SH-SY5Y (cell line): ENCODE measurements at regions not wholly inside any gene's neighbourhood (a gene's known extent, or its start where the extent isn't known, plus 50 kb on each side); places are given as distances from the start of the nearest gene placed in this dataset.

Experiments
- GATA2 ChIP-seq: IDR thresholded peaks from 2 replicates; pipeline ENCODE4 v1.6.1; 2011; ENCODE audit warnings: mild to moderate bottlenecking, low read depth, low read length
- GATA3 ChIP-seq: IDR thresholded peaks from 2 replicates; pipeline ENCODE4 v1.6.1; 2011; ENCODE audit warnings: low read depth, mild to moderate bottlenecking, low read length, moderate library complexity

DNA sequence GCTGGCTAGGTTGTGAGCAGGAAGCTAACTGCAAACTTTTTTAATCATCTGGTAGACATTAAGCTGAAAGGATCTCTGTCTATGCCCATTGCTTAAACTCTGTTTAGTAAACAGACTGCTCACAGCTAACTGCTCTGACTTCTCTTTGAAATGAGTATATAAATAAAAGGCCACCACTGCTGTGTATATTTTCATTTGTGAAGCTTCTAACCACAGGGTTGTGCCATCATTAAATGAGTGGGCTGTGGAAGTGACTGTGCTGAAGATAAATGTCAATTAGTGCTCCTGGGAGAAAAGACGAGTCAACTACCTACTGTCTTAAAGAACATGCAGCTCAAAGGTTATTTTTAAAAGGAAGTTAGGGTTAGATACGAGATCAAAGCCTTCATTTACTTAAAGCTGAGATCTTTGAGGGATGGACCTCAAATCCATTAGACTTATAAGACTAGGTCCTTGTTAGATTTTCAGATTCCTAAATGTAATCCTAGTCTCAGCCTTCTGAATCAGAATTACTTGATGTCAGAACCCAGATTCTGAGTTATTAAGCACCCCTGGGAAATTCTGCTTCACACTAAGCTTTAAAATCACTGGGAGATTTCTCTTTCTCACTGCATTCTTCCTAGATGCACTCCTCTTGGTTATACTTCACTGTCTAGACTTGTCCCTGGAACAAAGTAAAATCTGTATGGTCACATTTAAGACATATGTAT, 213.1 kb upstream of the FLRT2 start:
- TF ChIP-seq GATA2 (no peak), GATA3 (no peak)

DNA sequence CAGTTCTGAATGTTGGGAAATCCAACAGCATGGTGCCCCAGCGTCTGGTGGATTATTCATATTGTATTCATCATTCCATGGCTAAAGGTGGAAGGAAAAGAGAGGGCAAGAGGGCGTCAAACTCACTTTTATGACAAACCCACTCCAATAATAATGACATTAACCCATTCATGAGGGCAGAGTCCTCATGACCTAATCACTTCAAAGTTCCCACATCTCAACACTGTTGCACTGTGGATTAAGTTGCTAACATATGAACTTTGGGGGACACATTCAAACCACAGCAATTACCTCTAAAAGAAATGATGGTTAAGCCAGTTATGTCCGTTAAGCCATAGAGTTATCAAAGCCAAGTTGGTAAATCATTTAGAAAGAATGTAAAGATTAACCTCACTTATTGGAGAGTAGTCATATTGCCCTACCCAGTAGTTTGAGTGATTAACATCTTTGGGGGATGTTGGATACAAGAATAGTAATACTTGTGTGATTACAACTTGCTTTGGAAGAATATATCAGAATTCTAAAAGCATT, 212.4 kb upstream of the FLRT2 start:
- TF ChIP-seq GATA3 (no peak), GATA2 (no peak)

DNA sequence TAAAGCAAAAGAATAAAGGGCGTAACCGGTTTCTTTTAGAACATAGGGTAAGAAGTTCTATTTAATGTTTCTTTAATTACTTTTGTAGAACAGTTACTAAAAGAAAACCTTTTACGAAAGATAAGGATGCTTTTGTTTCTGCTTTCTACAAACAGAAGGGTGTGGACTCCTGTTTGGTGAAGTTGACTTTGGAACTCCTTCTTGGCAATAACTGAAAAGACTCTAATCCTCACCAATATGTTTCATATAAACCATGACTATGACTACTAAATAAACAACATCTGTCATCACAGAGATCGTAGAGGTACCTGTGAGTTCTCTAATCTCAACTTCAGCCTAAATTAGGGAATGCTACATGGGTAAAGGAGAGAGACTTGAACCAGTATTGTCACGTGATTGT, 210.8 kb upstream of the FLRT2 start:
- TF ChIP-seq GATA2: no peak
- no peak for TF ChIP-seq GATA3

- no peak for TF ChIP-seq GATA3
- no peak for TF ChIP-seq GATA2
These were observed 209.8 kb upstream of the FLRT2 start for GRCh38 chr14:85319998-85320630.

DNA sequence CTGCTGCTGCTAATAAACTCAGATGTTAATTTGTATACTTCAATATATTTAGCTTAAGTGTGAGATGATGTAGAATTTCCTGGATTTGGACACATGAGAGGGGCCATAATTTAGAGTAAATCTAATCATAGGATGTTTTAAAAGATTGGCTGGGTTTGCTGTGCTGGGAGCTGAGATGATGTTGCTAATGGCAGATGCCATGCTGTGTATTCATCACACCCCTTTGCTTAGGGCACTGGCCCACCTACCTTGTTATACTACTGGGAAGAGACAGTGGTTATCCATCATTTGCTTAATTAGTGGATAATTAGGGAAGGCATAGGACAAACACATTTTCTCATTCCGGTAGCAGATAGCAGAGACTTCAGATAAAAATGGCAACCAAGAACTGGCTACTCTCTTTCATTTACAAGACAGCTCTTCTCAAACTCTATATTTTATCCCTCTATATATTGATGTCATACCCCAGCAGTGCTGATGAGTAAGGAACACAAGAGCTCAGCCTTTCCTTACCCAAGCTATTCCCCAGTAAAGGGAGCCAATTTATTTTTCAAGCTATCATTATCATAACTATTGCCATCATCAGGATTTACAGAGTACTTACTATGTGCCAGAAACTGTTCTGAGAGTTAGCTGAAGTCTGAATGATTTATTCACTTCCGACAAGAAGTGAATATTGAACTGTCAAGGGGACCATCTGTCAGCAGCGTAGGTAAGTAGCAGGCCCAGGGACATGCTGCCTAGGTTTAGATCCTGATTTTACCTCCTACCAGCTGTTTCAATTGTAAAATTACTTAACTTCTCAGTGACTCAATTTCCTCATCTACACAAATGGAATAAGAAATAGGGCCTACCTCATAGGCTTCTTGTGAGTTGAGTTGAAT, 204.6 kb upstream of the FLRT2 start:
- no peak for TF ChIP-seq GATA3
- no peak for TF ChIP-seq GATA2

GRCh38 chr14:85332401-85332800, 197.5 kb upstream of the FLRT2 start:
- no peak for TF ChIP-seq GATA2
- TF ChIP-seq GATA3: no peak

DNA sequence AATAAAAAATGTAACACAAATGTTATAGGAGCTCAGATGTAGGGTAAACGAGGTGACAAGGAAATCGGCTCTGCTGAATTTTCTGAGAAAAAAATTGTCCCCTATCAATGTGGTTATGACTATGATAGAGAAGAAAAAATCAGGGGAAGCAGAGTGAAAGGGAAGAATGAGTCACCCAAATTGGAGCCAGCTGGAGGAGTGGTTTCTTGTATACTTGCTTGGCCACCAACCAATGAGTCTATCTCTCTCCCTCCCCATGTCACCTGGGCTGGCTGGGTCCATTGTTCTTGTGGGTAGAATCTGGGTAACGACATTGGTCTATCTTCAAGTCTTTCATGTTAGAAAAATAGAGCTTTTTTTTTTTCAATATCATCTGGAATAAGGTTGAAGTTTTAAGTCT, 196.6 kb upstream of the FLRT2 start:
- TF ChIP-seq GATA2: no peak
- no peak for TF ChIP-seq GATA3

- TF ChIP-seq GATA3: no peak
- no peak for TF ChIP-seq GATA2
These were observed 196.1 kb upstream of the FLRT2 start for GRCh38 chr14:85333841-85334240.

- TF ChIP-seq GATA2 (no peak), GATA3 (no peak)
These were observed 195.6 kb upstream of the FLRT2 start for GRCh38 chr14:85334316-85334715.

DNA sequence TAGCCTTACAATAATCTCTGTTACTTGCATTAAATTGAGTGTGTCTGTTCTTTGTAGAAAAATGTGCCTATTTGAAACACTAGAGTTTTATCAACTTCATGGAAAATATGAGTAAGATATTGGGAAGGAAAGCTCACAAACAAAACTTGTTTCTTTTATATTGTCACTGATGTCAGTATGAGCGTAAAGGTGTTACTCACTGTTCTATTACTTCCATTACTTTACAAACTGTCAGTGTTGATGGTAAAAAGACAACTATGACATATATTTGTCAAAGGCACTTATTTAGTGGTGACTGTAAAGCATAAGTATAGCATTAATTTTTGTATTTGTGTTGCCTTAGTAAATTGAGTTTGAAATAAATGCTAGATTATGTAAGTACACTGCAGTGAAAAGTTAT, 193.7 kb upstream of the FLRT2 start:
- TF ChIP-seq GATA3: no peak
- no peak for TF ChIP-seq GATA2

DNA sequence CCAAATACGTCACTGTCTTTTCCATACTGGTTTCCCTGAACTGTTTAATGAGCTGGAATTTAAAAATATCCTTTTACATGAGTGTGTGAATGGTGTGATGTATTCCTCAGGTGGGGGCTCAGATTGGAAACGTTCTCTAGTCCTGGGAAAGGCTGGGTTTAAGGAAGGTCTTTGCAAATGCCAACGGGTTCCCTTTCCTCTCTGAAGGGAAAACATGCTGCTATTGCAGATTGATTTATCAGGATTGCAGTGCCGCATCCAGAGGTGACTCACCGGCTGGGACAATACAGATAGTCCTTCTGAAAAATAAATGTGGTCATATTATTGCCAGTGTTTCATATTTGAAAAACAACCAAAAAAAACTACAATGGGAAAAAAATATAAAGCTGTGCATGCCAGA, 193.1 kb upstream of the FLRT2 start:
- TF ChIP-seq GATA2 (no peak), GATA3 (no peak)

GRCh38 chr14:85338895-85339294, 191.0 kb upstream of the FLRT2 start:
- TF ChIP-seq GATA2 (no peak), GATA3 (no peak)

- TF ChIP-seq GATA3 (no peak), GATA2 (no peak)
These were observed 186.9 kb upstream of the FLRT2 start for GRCh38 chr14:85342858-85343607.

DNA sequence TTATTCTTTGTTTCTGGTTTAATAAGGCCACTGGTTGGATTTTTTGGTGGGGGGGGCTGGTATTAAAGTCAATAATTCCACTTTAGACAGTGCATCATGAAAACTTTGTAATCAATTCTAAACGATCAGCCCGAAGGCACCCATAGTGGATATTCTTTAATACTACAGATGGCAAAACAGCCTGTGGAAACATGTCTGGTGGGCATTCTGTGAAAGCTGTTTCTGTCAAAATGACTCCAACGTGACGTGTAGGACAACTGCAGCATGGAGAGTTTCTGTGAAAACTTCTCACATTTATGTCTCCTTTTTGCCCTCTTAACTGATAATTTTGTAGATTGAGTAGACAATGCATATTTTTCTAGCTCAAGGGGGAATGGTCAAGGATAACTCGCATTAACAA, 185.8 kb upstream of the FLRT2 start:
- TF ChIP-seq GATA2 (no peak), GATA3 (no peak)

DNA sequence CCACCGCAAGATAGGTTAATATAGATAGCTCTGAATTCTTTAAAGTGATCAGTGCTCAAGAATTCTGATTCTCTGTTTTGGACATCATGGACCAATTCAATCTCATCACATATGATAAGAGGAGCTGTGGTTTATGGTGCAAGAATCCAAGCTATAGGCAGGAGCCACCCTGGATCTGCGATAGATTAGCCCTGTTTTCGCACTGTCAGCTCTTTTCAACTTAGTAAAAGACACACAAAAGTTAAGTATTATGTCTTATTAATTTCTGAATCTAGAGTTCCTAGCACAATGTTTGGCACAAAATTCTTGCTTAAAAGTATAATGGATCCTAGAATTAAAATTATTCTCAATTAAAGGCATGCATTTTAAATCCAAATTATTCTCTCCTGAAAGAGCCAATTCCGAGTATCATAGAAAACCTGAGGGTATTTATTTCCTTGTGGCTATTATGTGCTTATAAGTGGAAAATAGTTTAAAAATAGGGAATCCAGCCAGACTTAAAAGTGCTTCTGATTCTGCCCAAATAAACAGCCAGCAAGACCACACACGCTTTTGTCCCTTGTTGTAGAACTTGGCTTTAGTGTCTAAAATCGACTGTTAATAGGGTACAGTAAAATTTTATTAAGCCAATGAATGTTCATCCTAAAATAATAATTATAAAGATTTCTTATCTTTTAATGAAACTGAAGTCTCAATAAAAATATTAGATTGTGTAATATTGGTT, 184.9 kb upstream of the FLRT2 start:
- no peak for TF ChIP-seq GATA3
- no peak for TF ChIP-seq GATA2
